ENCODE measurements at regions not wholly inside any gene's neighbourhood (a gene's known extent, or its start where the extent isn't known, plus 50 kb on each side); places are given as distances from the start of the nearest gene placed in this dataset.

DNA sequence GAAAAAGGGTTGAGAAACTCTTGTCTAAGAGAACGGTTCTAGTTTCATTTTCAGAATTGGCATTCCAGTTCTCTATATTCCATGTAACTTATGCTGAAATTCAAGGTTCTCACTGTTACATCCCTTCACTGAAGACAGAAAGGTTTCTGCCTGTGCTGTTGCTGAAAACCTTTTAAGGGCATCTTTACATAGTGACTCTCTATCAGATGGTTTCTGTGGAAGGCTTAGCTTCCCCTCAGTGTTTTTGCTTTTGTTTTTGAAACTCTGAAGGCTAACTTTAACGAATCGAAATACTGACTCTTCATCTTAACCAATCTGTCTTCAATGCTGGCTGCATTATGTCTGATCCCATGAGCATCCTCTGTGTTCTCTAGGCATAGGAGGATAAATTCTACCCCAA lies 1286.2 kb upstream of the EYS start:
- TF ChIP-seq, protein P1, sequence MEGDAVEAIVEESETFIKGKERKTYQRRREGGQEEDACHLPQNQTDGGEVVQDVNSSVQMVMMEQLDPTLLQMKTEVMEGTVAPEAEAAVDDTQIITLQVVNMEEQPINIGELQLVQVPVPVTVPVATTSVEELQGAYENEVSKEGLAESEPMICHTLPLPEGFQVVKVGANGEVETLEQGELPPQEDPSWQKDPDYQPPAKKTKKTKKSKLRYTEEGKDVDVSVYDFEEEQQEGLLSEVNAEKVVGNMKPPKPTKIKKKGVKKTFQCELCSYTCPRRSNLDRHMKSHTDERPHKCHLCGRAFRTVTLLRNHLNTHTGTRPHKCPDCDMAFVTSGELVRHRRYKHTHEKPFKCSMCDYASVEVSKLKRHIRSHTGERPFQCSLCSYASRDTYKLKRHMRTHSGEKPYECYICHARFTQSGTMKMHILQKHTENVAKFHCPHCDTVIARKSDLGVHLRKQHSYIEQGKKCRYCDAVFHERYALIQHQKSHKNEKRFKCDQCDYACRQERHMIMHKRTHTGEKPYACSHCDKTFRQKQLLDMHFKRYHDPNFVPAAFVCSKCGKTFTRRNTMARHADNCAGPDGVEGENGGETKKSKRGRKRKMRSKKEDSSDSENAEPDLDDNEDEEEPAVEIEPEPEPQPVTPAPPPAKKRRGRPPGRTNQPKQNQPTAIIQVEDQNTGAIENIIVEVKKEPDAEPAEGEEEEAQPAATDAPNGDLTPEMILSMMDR (IDR thresholded peaks at IDR 0.05) = no peak
- no peak for TF ChIP-seq ZFX (IDR thresholded peaks at IDR 0.05; ENCODE audit: borderline replicate concordance)
